ENCODE measurements at regions not wholly inside any gene's neighbourhood (a gene's known extent, or its start where the extent isn't known, plus 50 kb on each side); places are given as distances from the start of the nearest gene placed in this dataset.

GRCh38 chr18:68466672-68467071, 248.2 kb downstream of the TMX3 start:
- Histone ChIP-seq H3K9me3 (no peaks in the 10 kb centered on the region), H3K36me3 (ENCODE audit: low read depth) (no peaks in the 10 kb centered on the region), H3K4me1 (ENCODE audit: low read depth) (no peaks in the 10 kb centered on the region), H3K4me3 (no peak overlapping the region)
- ATAC-seq (no peak), DNase-seq (no peak)
- TF ChIP-seq CTCF (IDR thresholded peaks at IDR 0.05), result no peak
- intact Hi-C loops (cut with DNase I, micrococcal nuclease), result no loop called here

GRCh38 chr18:68462766-68463165, 252.1 kb downstream of the TMX3 start:
- no peak overlapping the region for H3K4me3 ChIP-seq
- no peaks in the 10 kb centered on the region for H3K36me3 ChIP-seq (ENCODE audit: low read depth)
- TF ChIP-seq CTCF (IDR thresholded peaks at IDR 0.05), result no peak
- H3K4me1 ChIP-seq (ENCODE audit: low read depth), result no peaks in the 10 kb centered on the region
- H3K9me3 ChIP-seq, result no peaks in the 10 kb centered on the region
- intact Hi-C loops (cut with DNase I, micrococcal nuclease), result no loop called here
- no peak for ATAC-seq
- DNase-seq, result no peak

GRCh38 chr18:68462148-68462547, 252.8 kb downstream of the TMX3 start:
- H3K4me1 ChIP-seq (ENCODE audit: low read depth), result no peaks in the 10 kb centered on the region
- DNase-seq, result no peak
- no peaks in the 10 kb centered on the region for H3K9me3 ChIP-seq
- TF ChIP-seq CTCF (IDR thresholded peaks at IDR 0.05), result no peak
- H3K36me3 ChIP-seq (ENCODE audit: low read depth), result no peaks in the 10 kb centered on the region
- intact Hi-C loops (cut with DNase I, micrococcal nuclease), result no loop called here
- no peak overlapping the region for H3K4me3 ChIP-seq
- no peak for ATAC-seq

- Histone ChIP-seq H3K4me1 (ENCODE audit: low read depth) (no peaks in the 10 kb centered on the region), H3K4me3 (no peak overlapping the region), H3K9me3 (no peaks in the 10 kb centered on the region), H3K36me3 (ENCODE audit: low read depth) (no peaks in the 10 kb centered on the region)
- no peak for ATAC-seq
- no peak for DNase-seq
- no peak for TF ChIP-seq CTCF (IDR thresholded peaks at IDR 0.05)
- intact Hi-C loops (cut with DNase I, micrococcal nuclease), result no loop called here
Observed at GRCh38 chr18:68461481-68462018, 253.4 kb downstream of the TMX3 start.

GRCh38 chr18:68459968-68460367, 254.9 kb downstream of the TMX3 start:
- DNase-seq, result no peak
- H3K4me1 ChIP-seq (ENCODE audit: low read depth), result no peaks in the 10 kb centered on the region
- no peaks in the 10 kb centered on the region for H3K9me3 ChIP-seq
- H3K36me3 ChIP-seq (ENCODE audit: low read depth), result no peaks in the 10 kb centered on the region
- no peak overlapping the region for H3K4me3 ChIP-seq
- intact Hi-C loops (cut with DNase I, micrococcal nuclease), result no loop called here
- no peak for ATAC-seq
- TF ChIP-seq CTCF (IDR thresholded peaks at IDR 0.05), result no peak

GRCh38 chr18:68456985-68457384, 257.9 kb downstream of the TMX3 start:
- intact Hi-C loops (cut with DNase I, micrococcal nuclease), result no loop called here
- TF ChIP-seq CTCF (IDR thresholded peaks at IDR 0.05), result no peak
- Histone ChIP-seq H3K4me3 (no peak overlapping the region), H3K4me1 (ENCODE audit: low read depth) (no peaks in the 10 kb centered on the region), H3K9me3 (no peaks in the 10 kb centered on the region), H3K36me3 (ENCODE audit: low read depth) (no peaks in the 10 kb centered on the region)
- DNase-seq (no peak), ATAC-seq (no peak)
